ENCODE measurements at regions not wholly inside any gene's neighbourhood (a gene's known extent, or its start where the extent isn't known, plus 50 kb on each side); places are given as distances from the start of the nearest gene placed in this dataset.
"Not testable (repeated sequence)": the region's sequence is repeated elsewhere in the genome, so short reads cannot be mapped to it uniquely, and the experiment has no call there.

DNA sequence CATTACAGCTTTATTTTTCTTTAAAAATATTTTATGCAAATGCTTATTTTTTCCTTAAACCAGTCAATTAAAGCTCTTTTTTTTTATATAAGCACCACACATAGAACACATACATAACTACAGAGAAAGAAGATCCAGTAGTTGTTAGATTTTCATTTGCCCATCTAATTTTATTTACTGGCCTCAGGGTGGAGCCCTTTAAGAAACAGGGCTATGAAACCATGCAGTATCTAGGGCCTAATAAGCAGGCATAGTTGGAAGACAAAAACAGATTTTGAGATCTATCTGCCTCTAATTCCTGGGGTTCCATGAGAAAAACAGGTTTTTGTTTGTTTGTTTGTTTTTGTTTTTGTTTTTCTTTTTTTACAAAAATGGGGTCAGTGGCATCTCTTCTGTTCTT is 120.6 kb downstream of the BCHE start:
- H3K27ac Mint-ChIP-seq, result no peak overlapping the region
- DNase-seq, result no peak
- no peaks in the 10 kb centered on the region for H3K27me3 Mint-ChIP-seq (ENCODE audit: low read depth in 3 of 3)

DNA sequence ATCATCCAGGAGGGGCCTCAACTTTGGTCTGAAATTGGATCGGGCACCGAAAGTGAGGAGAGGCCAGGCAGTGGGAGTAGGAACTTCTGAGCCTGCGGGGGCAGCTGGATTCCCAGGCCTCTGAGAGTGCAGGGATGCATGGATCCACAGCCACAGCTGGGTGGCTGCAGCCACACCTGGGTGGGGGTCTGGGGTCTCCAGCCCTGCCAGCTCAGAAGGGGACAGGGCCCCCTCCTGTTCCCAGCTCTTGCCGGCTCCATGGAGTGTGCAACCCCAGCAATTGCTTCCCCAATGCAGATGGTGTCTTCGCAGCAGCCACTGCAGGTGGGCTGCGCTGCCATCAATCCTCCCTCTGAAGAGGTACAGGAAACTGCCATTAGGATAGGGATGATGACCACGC is 123.7 kb downstream of the BCHE start:
- DNase-seq, result no peak
- Mint-ChIP-seq H3K9me3 (peaks cover 6 to 53% (median 20%) of the 10 kb centered on the region in 6 donors), H3K27ac (no peak overlapping the region), H3K4me1 (no peaks in the 10 kb centered on the region), H3K4me3 (no peak overlapping the region), H3K27me3 (ENCODE audit: low read depth in 3 of 3) (no peaks in the 10 kb centered on the region), H3K36me3 (no peaks in the 10 kb centered on the region)

More for the DNA sequence above, 120.6 kb downstream of the BCHE start:
- H3K9me3 Mint-ChIP-seq, result peaks cover 8 to 51% (median 23%) of the 10 kb centered on the region in 6 donors
- H3K4me1 Mint-ChIP-seq, result no peaks in the 10 kb centered on the region
- no peak overlapping the region for H3K4me3 Mint-ChIP-seq
- H3K36me3 Mint-ChIP-seq, result no peaks in the 10 kb centered on the region

DNA sequence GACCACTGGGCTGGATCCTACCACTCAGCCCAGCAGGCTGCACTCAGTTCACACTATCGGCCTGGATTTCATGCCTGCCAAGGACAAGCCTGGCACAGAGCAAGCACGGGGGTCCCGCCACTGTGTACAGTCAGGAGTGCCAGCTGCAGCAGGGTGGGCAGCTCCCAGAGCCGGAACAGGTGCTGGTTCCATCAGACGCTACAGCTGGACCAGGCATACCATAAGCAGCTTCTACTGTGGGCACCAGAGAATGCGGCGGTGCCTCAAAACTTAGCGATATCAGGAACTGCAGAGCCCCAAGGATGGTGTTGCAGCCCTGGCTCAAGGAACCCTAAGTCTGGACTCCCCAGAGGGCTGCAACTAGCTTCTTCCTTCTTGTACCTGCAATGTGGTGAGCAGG is 124.8 kb downstream of the BCHE start:
- Mint-ChIP-seq H3K27me3 (ENCODE audit: low read depth in 3 of 3) (no peaks in the 10 kb centered on the region), H3K4me3 (no peak overlapping the region), H3K9me3 (peaks cover 7 to 51% (median 19%) of the 10 kb centered on the region in 6 donors), H3K36me3 (no peaks in the 10 kb centered on the region), H3K4me1 (no peaks in the 10 kb centered on the region), H3K27ac (no peak overlapping the region)
- DNase-seq, result no peak

- no peak overlapping the region for H3K4me3 Mint-ChIP-seq
- peaks cover 6 to 71% (median 20%) of the 10 kb centered on the region in 6 donors for H3K9me3 Mint-ChIP-seq
- no peak overlapping the region for H3K27ac Mint-ChIP-seq
- DNase-seq, result no peak
- H3K36me3 Mint-ChIP-seq, result no peaks in the 10 kb centered on the region
- H3K27me3 Mint-ChIP-seq (ENCODE audit: low read depth in 3 of 3), result peaks cover 0 to 3% (median 2%) of the 10 kb centered on the region in 3 donors
- no peaks in the 10 kb centered on the region for H3K4me1 Mint-ChIP-seq
Observed at GRCh38 chr3:165697910-165698309, 139.3 kb downstream of the BCHE start.

- peaks cover 0 to 3% (median 2%) of the 10 kb centered on the region in 3 donors for H3K27me3 Mint-ChIP-seq (ENCODE audit: low read depth in 3 of 3)
- H3K4me1 Mint-ChIP-seq, result no peaks in the 10 kb centered on the region
- H3K9me3 Mint-ChIP-seq, result peaks cover 9 to 75% (median 26%) of the 10 kb centered on the region in 6 donors
- H3K4me3 Mint-ChIP-seq, result no peak overlapping the region
- no peak for DNase-seq
- H3K27ac Mint-ChIP-seq, result no peak overlapping the region
- peaks cover 0 to 5% (median 0%) of the 10 kb centered on the region in 3 donors for H3K36me3 Mint-ChIP-seq
Observed at GRCh38 chr3:165696496-165696895, 140.7 kb downstream of the BCHE start.

GRCh38 chr3:165683947-165684346 is 153.3 kb downstream of the BCHE start:
- no peak for DNase-seq
- no peak overlapping the region for H3K4me3 Mint-ChIP-seq
- no peaks in the 10 kb centered on the region for H3K4me1 Mint-ChIP-seq
- no peak overlapping the region for H3K27ac Mint-ChIP-seq
- H3K27me3 Mint-ChIP-seq (ENCODE audit: low read depth in 3 of 3), result peaks cover 0 to 2% (median 0%) of the 10 kb centered on the region in 3 donors
- H3K9me3 Mint-ChIP-seq, result peaks cover 8 to 46% (median 25%) of the 10 kb centered on the region in 6 donors
- no peaks in the 10 kb centered on the region for H3K36me3 Mint-ChIP-seq

GRCh38 chr3:165682734-165683133 is 154.5 kb downstream of the BCHE start:
- Mint-ChIP-seq H3K27me3 (ENCODE audit: low read depth in 3 of 3) (peaks cover 0 to 2% (median 0%) of the 10 kb centered on the region in 3 donors), H3K27ac (no peak overlapping the region), H3K36me3 (no peaks in the 10 kb centered on the region), H3K4me1 (no peaks in the 10 kb centered on the region), H3K4me3 (no peak overlapping the region), H3K9me3 (peaks cover 8 to 40% (median 24%) of the 10 kb centered on the region in 6 donors)
- DNase-seq, result no peak

- no peaks in the 10 kb centered on the region for H3K4me1 Mint-ChIP-seq
- no peaks in the 10 kb centered on the region for H3K36me3 Mint-ChIP-seq
- peaks cover 0 to 2% (median 0%) of the 10 kb centered on the region in 3 donors for H3K27me3 Mint-ChIP-seq (ENCODE audit: low read depth in 3 of 3)
- peaks cover 8 to 63% (median 32%) of the 10 kb centered on the region in 6 donors for H3K9me3 Mint-ChIP-seq
- H3K4me3 Mint-ChIP-seq, result no peak overlapping the region
- no peak overlapping the region for H3K27ac Mint-ChIP-seq
- DNase-seq, result no peak
Observed at GRCh38 chr3:165669967-165670366, 167.3 kb downstream of the BCHE start.

DNA sequence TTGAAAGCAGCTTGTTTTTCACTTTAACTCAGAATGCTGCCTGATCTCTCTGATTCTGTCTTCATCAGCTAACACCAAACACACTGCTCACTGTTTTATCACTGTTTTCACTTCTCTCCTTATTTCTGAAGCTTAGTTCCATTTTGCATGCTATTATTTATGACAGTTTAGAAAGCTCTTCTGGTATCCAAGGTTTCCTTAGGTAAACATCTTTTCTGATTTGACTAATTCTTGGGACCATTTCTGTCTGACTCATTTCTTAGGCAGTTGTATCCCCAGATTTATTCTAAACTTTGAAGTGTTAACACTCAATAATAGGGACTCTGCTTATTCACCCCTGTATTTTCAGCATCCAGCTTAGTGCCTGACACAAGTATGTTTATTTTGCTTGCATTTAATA is 167.7 kb downstream of the BCHE start:
- Mint-ChIP-seq H3K27me3 (ENCODE audit: low read depth in 3 of 3) (no peaks in the 10 kb centered on the region), H3K36me3 (no peaks in the 10 kb centered on the region), H3K9me3 (peaks cover 5 to 61% (median 31%) of the 10 kb centered on the region in 6 donors), H3K4me3 (no peak overlapping the region), H3K4me1 (no peaks in the 10 kb centered on the region), H3K27ac (no peak overlapping the region)
- DNase-seq, result no peak

DNA sequence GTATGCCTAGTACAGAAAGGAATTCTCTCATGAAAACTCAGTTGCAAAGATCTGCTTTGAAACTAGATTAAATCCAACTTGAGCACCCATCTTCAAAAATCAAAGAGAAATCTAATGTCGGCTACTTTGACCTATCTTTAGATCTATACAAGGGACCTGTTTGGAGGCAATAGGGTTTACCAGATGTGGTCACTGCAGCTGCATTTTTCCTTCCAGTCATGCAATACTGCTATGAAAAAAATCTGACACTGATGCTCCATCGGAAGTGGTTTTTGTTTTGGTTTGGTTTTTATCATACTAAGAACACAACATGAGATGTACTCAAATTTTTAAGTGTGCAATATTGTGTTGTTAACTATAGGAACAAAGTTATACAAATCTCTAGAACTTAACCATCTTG is 169.5 kb downstream of the BCHE start:
- Mint-ChIP-seq H3K27ac (no peak overlapping the region), H3K27me3 (ENCODE audit: low read depth in 3 of 3) (no peaks in the 10 kb centered on the region), H3K36me3 (no peaks in the 10 kb centered on the region), H3K9me3 (peaks cover 7 to 51% (median 25%) of the 10 kb centered on the region in 6 donors), H3K4me3 (no peak overlapping the region), H3K4me1 (no peaks in the 10 kb centered on the region)
- no peak for DNase-seq

- H3K4me1 Mint-ChIP-seq, result no peaks in the 10 kb centered on the region
- H3K27ac Mint-ChIP-seq, result no peak overlapping the region
- no peaks in the 10 kb centered on the region for H3K27me3 Mint-ChIP-seq (ENCODE audit: low read depth in 3 of 3)
- no peak for DNase-seq
- no peak overlapping the region for H3K4me3 Mint-ChIP-seq
- peaks cover 0 to 4% (median 0%) of the 10 kb centered on the region in 3 donors for H3K36me3 Mint-ChIP-seq
- peaks cover 10 to 35% (median 21%) of the 10 kb centered on the region in 6 donors for H3K9me3 Mint-ChIP-seq
Observed at GRCh38 chr3:165658027-165658426, 179.2 kb downstream of the BCHE start.

DNA sequence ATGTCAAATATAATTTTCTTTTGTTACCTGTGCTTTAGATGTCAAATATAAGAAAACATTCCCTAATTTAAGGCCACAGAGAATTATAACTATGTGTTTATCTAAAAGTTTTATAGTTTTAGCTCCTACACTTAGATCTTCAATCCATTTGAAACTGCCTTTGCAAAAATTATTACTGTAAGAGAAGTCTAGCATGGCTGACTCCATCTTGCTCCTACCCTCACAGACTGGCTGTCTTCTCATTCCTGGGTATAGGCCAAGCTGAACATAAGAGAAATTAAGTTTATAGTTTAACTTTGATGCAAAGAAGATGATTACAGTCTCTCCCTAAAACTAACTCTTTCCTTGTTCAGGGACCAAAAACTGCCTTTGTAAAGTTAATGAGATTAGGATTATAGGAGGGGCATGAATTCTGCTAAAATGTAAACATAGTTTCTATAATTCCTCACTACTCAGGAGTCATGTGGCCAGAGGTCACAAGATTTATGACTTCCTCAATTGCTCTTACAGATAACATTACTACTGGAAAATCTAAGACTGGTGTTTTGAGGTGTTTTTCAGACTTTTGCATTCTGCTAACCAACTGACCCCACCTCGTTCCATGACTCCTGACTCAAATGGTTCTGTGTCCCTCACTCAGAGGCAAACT is 184.0 kb downstream of the BCHE start:
- Mint-ChIP-seq H3K4me3 (no peak overlapping the region), H3K27me3 (ENCODE audit: low read depth in 3 of 3) (no peaks in the 10 kb centered on the region), H3K4me1 (no peaks in the 10 kb centered on the region), H3K36me3 (no peaks in the 10 kb centered on the region), H3K9me3 (peaks cover 5 to 35% (median 24%) of the 10 kb centered on the region in 6 donors), H3K27ac (no peak overlapping the region)
- DNase-seq, result no peak

DNA sequence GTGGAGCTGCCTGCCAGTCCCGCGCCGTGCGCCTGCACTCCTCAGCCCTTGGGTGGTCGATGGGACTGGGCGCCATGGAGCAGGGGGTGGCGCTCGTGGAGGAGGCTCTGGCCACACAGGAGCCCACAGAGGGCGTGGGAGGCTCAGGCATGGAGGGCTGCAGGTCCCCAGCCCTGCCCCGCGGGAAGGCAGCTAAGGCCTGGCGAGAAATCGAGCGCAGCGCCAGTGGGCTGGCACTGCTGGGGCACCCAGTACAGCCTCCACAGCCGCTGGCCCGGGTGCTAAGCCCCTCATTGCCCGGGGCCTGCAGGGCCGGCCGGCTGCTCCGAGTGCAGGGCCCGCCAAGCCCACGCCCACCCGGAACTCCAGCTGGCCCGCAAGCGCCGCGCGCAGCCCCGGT is 187.9 kb downstream of the BCHE start:
- H3K4me3 Mint-ChIP-seq; H3K27me3 Mint-ChIP-seq (ENCODE audit: low read depth in 3 of 3); H3K27ac Mint-ChIP-seq; H3K4me1 Mint-ChIP-seq; H3K36me3 Mint-ChIP-seq; DNase-seq: not testable (repeated sequence)
- H3K9me3 Mint-ChIP-seq, result peaks cover 5 to 32% (median 15%) of the 10 kb centered on the region in 6 donors

- no peak for DNase-seq
- Mint-ChIP-seq H3K4me3 (no peak overlapping the region), H3K27me3 (ENCODE audit: low read depth in 3 of 3) (peaks cover 0 to 2% (median 1%) of the 10 kb centered on the region in 3 donors), H3K9me3 (peaks cover 15 to 45% (median 26%) of the 10 kb centered on the region in 6 donors), H3K36me3 (peaks cover 0 to 4% (median 0%) of the 10 kb centered on the region in 3 donors), H3K27ac (no peak overlapping the region), H3K4me1 (no peaks in the 10 kb centered on the region)
Observed at GRCh38 chr3:165645191-165645590, 192.0 kb downstream of the BCHE start.

DNA sequence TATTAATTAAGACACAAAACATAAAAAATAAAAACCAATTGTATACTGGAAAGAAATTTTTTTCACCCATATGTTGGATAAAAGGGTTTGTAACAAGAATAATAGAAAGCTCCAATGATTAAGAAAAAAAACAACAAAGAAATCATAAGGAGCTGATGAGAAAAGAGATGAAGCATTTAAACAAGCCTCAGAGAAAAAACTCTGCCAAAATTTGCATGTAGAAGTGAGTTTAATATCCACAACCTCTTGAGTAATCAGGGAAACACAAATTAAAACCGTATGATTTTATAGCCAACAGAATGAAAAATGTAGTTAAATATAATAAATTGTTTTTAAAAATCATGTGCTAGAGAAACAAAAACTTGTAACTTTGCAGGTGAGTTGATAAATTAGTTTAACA is 192.9 kb downstream of the BCHE start:
- Mint-ChIP-seq H3K4me1 (no peaks in the 10 kb centered on the region), H3K36me3 (peaks cover 0 to 4% (median 0%) of the 10 kb centered on the region in 3 donors), H3K27me3 (ENCODE audit: low read depth in 3 of 3) (peaks cover 0 to 2% (median 1%) of the 10 kb centered on the region in 3 donors), H3K27ac (no peak overlapping the region), H3K9me3 (peaks cover 15 to 44% (median 26%) of the 10 kb centered on the region in 6 donors), H3K4me3 (no peak overlapping the region)
- DNase-seq, result no peak
